HEK293T (cell line): ENCODE measurements at regions not wholly inside any gene's neighbourhood (a gene's known extent, or its start where the extent isn't known, plus 50 kb on each side); places are given as distances from the start of the nearest gene placed in this dataset.

Experiments
- CTCF ChIA-PET: fragments of 350-600 bp; formaldehyde crosslinking; extraction: SDS; loops from one replicate; lab custom pipeline; 2021; ENCODE audit warnings: antibody characterized with exemption, inconsistent platforms; lab: Yijun Ruan, JAX
- POLR2A ChIA-PET: fragments of 350-600 bp; formaldehyde crosslinking; extraction: SDS; loops from one replicate; lab custom pipeline; 2020; ENCODE audit warnings: antibody characterized with exemption, inconsistent platforms; lab: Yijun Ruan, JAX
- DNase-seq: peaks from one replicate; pipeline ENCODE4 v3.0.0; 2012; ENCODE audit warnings: mixed read lengths; ENCODE audit errors: extremely low spot score
- ARNT ChIP-seq: fragments of 450-650 bp; IDR thresholded peaks from 2 replicates; pipeline ENCODE4 v1.6.1; 2017; ENCODE audit warnings: mild to moderate bottlenecking
- BHLHE40 ChIP-seq: fragments of 450-650 bp; IDR thresholded peaks from 2 replicates; pipeline ENCODE4 v1.6.1; 2016; ENCODE audit warnings: mild to moderate bottlenecking, moderate library complexity, borderline replicate concordance
- CTBP1 ChIP-seq: fragments of 450-650 bp; IDR thresholded peaks from 2 replicates; pipeline ENCODE4 v1.6.1; 2016; ENCODE audit warnings: borderline replicate concordance
- ELF4 ChIP-seq: fragments of 450-650 bp; IDR thresholded peaks from 2 replicates; pipeline ENCODE4 v1.6.1; 2017; ENCODE audit warnings: antibody characterized with exemption
- FOXA1 ChIP-seq: fragments of 450-650 bp; IDR thresholded peaks from 2 replicates; pipeline ENCODE4 v1.6.1; 2016; ENCODE audit warnings: mild to moderate bottlenecking
- FOXK2 ChIP-seq: fragments of 450-650 bp; IDR thresholded peaks from 2 replicates; pipeline ENCODE4 v1.6.1; 2016; ENCODE audit warnings: mild to moderate bottlenecking
- FOXM1 ChIP-seq: fragments of 450-650 bp; IDR thresholded peaks from 2 replicates; pipeline ENCODE4 v1.6.1; 2017; ENCODE audit warnings: mild to moderate bottlenecking, borderline replicate concordance
- HDGF ChIP-seq: fragments of 450-650 bp; IDR thresholded peaks from 2 replicates; pipeline ENCODE4 v1.6.1; 2017; ENCODE audit warnings: antibody characterized with exemption, borderline replicate concordance
- L3MBTL2 ChIP-seq: fragments of 450-650 bp; conservative IDR thresholded peaks from 2 replicates; pipeline ENCODE4 v1.6.1; 2016; ENCODE audit warnings: mild to moderate bottlenecking
- LEF1 ChIP-seq: fragments of 450-650 bp; IDR thresholded peaks from 2 replicates; pipeline ENCODE4 v1.6.1; 2017; ENCODE audit warnings: mild to moderate bottlenecking, borderline replicate concordance
- NFRKB ChIP-seq: fragments of 450-650 bp; IDR thresholded peaks from 2 replicates; pipeline ENCODE4 v1.6.1; 2016; ENCODE audit warnings: mild to moderate bottlenecking, moderate library complexity
- PKNOX1 ChIP-seq: fragments of 450-650 bp; IDR thresholded peaks from 2 replicates; pipeline ENCODE4 v1.6.1; 2016
- SP1 ChIP-seq: fragments of 450-650 bp; IDR thresholded peaks from 2 replicates; pipeline ENCODE4 v1.6.1; 2017
- SUZ12 ChIP-seq: fragments of 450-650 bp; IDR thresholded peaks from 2 replicates; pipeline ENCODE4 v1.6.1; 2016; ENCODE audit warnings: mild to moderate bottlenecking
- TARDBP ChIP-seq: fragments of 450-650 bp; IDR thresholded peaks from 2 replicates; pipeline ENCODE4 v1.6.1; 2016
- ZNF384 ChIP-seq: fragments of 450-650 bp; IDR thresholded peaks from 2 replicates; pipeline ENCODE4 v1.6.1; 2016

- CTCF ChIA-PET: interaction anchor here (0.7 kb wide), 1 partner anchor 34 kb away, joined by 4 read pairs; no protein-coding TSS in a partner anchor
- no peak for DNase-seq
- TF ChIP-seq FOXK2 (no peak), SP1 (no peak), FOXA1 (no peak), CTBP1 (no peak), PKNOX1 (no peak)
- POLR2A ChIA-PET: no interaction called here
These were observed 85.8 kb upstream of the IPO9 start for GRCh38 chr1:201742955-201743805.

DNA sequence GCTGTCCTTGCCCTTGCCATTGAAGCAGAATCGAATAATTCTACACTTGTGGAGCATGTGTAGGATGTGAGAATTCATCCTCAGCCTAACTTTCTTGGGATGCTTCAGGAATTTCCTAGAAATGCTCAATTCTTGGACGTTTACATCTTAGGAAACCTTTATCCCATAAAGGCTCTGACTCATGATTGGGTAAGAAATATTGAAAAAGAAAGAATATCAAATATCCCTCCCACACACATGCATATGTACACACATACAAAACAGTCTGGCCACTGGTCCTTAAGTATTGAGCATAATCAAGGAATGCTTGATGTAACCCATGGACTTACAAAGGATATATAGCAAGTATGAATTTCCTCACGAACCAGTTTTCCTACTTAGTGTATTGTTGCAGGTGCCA lies 83.9 kb upstream of the IPO9 start:
- no peak for DNase-seq
- ChIA-PET CTCF (no interaction called here), POLR2A (no interaction called here)
- TF ChIP-seq ZNF384: no peak
- no peak for TF ChIP-seq FOXA1
- TF ChIP-seq ARNT: no peak
- no peak for TF ChIP-seq HDGF
- TF ChIP-seq SUZ12: no peak
- TF ChIP-seq SP1: no peak
- no peak for TF ChIP-seq CTBP1
- TF ChIP-seq PKNOX1: no peak
- no peak for TF ChIP-seq FOXM1
- no peak for TF ChIP-seq FOXK2
- TF ChIP-seq TARDBP: no peak
- no peak for TF ChIP-seq ELF4
- no peak for TF ChIP-seq LEF1
- no peak for TF ChIP-seq BHLHE40
- TF ChIP-seq L3MBTL2: no peak
- no peak for TF ChIP-seq NFRKB

- TF ChIP-seq HDGF (no peak), FOXA1 (no peak), ZNF384 (no peak), SP1 (no peak), SUZ12 (no peak)
- no peak for DNase-seq
- ChIA-PET CTCF (interaction anchor here (0.6 kb wide), 1 partner anchor 44 kb away, joined by 3 read pairs; no protein-coding TSS in a partner anchor), POLR2A (no interaction called here)
These were observed 82.8 kb upstream of the IPO9 start for GRCh38 chr1:201746156-201746555.

- POLR2A ChIA-PET: no interaction called here
- TF ChIP-seq FOXM1 (no peak), LEF1 (no peak), SP1 (no peak), PKNOX1 (no peak), FOXK2 (no peak), HDGF (no peak), L3MBTL2 (no peak), ARNT (no peak), TARDBP (no peak), NFRKB (no peak), ZNF384 (no peak), CTBP1 (no peak), BHLHE40 (no peak), SUZ12 (no peak), FOXA1 (no peak), ELF4 (no peak)
- DNase-seq: no peak
- CTCF ChIA-PET: interaction anchor here (0.6 kb wide), 1 partner anchor 39 kb away, joined by 3 read pairs; no protein-coding TSS in a partner anchor
These were observed 81.7 kb upstream of the IPO9 start for GRCh38 chr1:201747261-201747660.

DNA sequence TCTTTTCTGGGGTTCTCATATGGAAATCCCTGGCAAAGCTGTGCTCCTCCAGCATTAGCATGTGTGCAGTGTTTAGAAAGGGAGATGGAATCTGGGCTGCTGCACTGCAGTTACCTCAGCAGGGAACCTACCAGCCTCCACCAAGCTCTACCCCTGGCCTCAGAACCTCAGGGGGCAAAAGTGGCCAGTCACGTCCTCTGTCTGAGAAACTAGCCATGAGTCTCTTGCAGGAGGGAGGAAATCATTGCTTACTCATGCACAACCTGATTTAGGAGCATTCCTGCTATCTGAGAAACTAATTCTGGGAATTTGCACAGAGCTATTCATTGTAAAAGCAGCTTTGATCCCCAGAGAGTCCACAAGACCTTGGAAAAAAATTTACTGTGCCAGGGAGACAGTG lies 80.6 kb upstream of the IPO9 start:
- no peak for TF ChIP-seq LEF1
- TF ChIP-seq L3MBTL2: no peak
- no peak for TF ChIP-seq SUZ12
- no peak for TF ChIP-seq PKNOX1
- no peak for TF ChIP-seq FOXK2
- CTCF ChIA-PET: no interaction called here
- POLR2A ChIA-PET: no interaction called here
- DNase-seq: no peak

GRCh38 chr1:201749059-201749690 lies 79.8 kb upstream of the IPO9 start:
- CTCF ChIA-PET: no interaction called here
- POLR2A ChIA-PET: no interaction called here
- DNase-seq: no peak
- TF ChIP-seq FOXA1: no peak
- no peak for TF ChIP-seq ARNT
- TF ChIP-seq PKNOX1: no peak
- no peak for TF ChIP-seq CTBP1
- no peak for TF ChIP-seq SUZ12
- no peak for TF ChIP-seq FOXM1
- TF ChIP-seq HDGF: no peak
- no peak for TF ChIP-seq TARDBP
- TF ChIP-seq BHLHE40: no peak
- no peak for TF ChIP-seq NFRKB
- no peak for TF ChIP-seq FOXK2
